Islet precursor cell (in vitro differentiated cells): ENCODE measurements at regions not wholly inside any gene's neighbourhood (a gene's known extent, or its start where the extent isn't known, plus 50 kb on each side); places are given as distances from the start of the nearest gene placed in this dataset.

Experiments
- DNase-seq: peaks from one replicate; pipeline ENCODE4 v3.0.0-alpha.2; 2018

DNA sequence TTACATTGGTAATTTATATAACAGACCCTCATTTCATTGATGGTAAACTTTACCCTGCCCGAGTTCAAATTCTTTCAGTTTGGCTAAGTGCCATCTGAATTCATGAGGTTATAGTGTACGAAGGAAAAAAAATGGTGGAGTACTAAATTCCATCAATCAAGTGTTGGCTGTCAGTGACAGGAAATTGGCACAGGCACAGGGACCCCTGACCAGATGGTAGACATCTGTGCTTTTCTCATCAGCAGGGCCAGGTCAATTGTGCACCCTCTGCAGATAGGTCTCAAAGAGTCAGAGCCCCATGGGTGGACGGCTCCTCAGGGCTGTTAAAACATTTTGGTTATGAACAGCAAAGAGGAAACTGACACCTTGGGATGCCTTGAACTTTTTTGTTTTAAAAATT lies 439.2 kb downstream of the SETBP1 start:
- no peak for DNase-seq

DNA sequence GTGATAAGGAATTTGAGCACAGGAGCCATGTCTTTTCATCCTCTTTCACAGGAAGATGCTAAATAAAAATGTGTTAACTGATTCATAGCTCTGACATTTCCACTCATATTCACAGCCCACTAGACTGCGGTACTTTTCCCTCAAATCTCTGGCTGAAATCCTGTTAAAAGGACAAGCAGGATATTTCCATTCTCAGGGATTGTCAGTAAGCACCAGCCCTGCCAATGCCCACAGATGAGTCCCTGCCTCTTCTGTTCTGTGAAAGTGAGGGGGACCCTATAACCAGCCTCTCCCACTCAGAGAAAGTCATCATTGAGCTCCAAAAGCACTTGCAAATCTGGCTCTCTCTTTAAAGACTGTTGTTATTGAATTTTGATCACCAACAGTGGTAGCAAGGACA lies 440.5 kb downstream of the SETBP1 start:
- DNase-seq, result no peak

DNA sequence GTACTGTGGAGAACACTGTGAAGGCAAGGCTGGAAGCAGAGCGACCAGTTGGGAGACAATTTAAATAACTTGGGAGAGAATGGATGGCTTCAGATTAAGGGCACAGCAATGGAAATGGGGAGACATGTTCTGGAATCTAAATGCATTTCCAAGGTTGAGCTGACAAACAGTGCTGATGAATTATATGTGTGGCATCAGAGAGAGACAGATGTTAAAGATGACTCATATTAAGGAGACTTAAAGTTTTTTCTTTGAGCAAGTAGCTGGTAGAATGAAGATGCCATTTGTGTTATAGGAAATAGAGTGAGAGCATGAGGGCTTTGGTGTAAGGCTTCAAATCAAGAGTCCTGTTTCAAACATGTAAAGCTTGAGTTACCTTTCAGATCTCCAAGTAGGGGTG lies 441.8 kb downstream of the SETBP1 start:
- no peak for DNase-seq

DNA sequence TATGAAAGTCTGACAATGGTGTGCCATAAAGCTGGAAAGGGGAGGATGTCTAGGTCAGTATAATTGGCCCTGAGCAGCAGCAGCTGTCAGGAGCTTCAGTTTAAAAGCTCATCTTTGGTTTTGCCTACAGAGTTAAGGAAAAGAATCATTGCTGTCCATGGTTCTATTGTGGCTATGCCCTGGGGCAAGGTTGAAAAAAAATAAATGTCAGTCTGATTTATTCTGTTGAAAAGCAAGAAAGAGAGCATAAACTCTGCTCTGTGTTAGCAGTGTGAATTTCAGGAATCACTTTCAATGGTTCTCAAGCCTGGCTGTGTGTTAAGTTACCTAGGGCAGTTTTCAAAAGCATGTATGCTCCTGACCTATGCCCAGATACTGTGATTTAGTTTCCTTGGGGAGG lies 446.7 kb downstream of the SETBP1 start:
- no peak for DNase-seq

DNA sequence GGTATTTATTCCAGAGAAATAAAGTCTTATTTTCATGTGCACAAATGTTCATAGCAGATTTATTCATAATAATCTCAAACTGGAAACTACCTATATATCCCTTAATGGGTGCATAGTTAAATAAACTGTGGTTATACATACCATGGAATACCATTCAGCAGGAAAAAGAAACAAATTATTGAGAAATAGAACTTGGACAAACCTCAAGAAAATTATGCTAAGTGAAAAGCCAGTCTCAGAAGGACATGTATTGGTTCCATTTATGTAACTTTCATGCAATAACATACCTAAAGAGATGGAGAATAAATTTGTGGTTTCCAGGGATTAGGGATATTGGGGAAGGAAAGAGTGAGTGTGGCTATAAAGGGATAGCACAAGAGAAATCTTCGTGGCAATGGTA lies 452.6 kb downstream of the SETBP1 start:
- DNase-seq, result no peak

DNA sequence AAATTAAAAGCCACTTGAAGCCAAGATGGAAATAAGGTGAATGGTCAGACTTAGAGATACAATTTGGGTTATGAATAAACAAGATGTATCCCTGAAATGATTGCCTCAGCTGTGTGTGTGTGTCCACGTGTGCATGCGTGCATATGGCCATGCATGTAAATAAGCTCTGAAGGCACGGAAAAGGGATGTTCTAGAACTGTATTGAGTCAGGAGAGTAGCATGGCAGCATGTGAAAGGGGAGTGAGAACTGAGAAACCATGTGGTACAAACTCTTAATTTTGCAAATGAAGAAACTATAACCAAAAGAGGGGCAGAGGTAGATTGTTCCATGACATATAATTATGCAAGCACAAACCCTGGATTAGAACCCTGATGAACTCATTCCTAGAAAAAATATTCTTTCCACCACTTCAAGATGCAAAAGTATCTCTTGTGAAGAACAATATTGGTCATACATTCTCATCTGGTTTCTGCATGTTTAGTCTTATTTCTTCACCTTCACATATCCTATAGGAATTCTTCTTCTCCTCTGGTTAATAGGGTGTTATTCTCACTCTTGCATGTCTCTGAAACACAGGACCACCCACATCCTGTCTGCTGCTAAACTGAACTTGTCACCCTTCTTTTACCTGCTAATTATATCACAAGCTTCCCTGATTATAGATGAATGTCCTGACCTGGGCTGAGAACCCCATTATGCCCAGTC lies 455.8 kb downstream of the SETBP1 start:
- no peak for DNase-seq

DNA sequence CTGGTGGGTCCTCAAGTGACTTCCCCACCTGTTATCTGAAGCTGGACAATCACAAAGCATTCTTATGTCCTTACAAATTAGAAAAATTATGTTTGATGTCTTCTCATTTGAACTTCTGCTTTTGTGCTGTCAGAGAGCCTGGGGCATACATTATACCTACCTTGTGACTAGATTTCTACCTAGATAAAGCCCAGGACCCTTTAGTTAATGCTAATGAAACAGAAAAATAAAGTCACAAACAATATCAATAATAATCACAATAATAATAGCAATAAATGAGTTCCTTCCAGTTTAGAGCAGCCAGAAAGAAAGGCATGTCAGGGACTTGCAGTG lies 456.4 kb downstream of the SETBP1 start:
- no peak for DNase-seq

DNA sequence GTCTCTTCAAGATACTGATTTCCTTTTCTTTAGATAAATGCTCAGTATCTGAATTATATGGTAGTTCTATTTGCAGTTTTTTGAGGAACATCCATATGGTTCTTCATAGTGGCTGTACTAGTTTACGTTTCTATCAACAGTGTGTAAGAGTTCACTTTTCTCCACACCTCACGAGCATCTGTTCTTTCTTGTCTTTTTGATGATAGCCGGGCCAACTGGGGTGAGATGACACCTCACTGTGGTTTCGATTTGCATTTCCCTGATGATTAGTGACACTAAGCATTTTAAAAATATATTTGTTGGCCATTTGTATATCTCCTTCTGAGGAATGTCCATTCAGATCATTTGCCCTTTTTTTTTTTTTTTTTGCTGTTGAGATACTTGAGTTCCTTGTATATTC lies 458.8 kb downstream of the SETBP1 start:
- no peak for DNase-seq

DNA sequence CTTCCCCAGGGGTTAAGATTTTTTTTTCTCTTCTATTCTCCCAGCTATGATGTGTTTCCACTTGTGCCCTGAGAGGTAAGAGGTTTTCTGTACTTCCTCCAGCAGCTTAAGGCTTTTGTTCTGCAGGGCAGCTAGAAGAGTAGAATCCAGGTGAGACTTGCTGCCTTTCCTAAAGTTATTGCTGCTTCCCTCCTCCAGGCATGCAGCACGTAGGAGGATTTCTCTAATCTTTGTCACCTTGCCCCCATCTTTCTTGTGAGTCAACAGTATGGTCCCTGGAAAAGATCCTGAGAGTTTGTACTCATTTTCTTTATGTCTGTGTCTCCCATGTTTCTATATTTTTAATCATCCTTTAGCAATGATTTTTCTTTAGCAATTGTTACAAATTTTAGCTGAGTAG lies 462.2 kb downstream of the SETBP1 start:
- no peak for DNase-seq

DNA sequence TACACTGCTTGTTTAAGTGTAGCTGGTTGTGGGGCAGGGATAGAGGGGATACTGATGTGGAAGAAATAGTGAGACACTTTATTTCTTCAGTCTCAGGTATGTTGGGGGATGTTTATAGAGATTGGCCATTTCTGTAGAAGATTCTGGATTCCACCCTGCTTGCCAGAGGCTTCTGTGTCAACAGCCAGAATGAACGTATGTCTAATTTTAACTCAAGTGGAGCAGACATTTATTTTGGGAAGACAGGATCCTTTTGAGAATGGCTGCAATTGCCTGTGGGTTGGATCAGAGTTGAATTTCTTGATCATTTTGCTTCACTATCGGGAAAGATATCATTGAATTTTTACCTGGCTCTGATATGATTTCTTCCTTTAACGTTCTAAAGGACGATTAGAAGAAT lies 465.6 kb upstream of the SLC14A2 start:
- DNase-seq, result no peak

DNA sequence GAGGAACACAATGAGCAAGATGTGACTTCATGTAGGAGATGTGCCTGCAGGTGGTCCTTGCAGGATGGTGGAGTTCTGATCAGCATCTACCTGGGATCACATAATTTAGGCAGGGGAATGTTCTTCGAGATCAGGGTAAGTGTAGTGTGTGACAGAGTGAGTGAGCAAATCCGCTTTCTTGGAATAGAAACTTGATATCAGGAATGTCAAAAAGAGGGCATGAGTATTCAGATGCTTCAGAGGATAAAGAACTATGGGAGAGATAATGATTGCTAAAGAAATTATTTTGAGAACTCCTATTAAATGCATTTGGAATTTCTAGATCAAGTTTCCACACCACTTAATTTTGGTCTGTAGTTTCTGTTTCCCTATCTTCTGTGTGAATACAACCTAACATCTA lies 463.6 kb upstream of the SLC14A2 start:
- DNase-seq, result no peak

DNA sequence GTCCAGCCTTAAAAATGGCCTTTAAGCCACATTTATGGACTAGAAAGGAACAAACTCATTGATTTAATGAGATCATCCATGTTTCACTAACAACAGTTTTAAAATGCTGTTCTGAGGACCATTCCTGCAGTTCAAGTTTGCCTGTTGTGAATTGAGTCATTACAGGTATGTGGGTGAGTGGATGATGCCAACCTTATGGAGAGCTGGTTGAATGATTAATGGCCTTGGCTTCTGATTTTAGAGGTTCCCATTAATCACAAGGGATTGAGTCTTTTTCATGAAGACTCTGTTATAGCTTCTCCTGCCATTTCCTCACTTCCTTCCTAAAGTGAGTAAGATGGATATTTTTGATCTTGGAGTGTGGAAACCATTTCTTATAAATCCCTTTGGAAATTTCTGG lies 459.8 kb upstream of the SLC14A2 start:
- DNase-seq, result no peak

DNA sequence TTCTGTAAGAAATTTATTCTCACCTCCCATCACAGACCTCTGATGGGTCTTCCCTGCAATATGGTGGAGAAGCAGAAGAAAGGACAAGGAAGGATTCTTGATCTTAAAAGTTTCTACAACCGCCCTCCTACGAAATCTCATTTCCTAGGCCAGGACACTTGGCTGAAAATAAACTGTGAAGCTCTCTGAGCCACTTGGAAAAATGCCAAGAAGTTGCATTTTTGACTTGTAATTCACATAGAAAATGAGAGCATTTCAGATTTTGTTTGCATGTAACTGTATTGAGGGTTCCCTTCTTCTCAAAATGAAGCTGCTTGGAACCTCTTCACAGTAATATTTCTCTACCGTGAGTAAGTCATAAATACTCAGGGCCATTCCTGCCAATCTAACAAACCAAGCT lies 458.3 kb upstream of the SLC14A2 start:
- DNase-seq, result no peak

DNA sequence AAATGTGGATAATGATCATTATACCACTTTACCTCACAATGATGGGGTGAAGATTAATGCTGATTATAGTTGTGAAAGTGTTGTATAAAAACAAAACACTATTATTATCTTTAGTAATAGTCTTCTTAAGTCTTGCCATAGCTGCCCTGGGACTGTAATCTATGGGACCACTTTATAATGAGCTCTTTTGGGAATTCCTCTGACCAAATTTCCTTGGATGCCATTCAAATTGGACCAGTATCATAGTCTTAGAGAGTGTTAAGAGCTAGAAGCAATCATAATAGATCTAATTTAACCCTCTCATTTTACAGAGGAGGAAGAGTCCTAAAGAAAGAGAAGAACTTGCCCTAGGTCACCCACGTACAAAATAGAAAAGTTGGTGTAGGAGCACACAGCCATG lies 457.7 kb upstream of the SLC14A2 start:
- DNase-seq, result no peak

DNA sequence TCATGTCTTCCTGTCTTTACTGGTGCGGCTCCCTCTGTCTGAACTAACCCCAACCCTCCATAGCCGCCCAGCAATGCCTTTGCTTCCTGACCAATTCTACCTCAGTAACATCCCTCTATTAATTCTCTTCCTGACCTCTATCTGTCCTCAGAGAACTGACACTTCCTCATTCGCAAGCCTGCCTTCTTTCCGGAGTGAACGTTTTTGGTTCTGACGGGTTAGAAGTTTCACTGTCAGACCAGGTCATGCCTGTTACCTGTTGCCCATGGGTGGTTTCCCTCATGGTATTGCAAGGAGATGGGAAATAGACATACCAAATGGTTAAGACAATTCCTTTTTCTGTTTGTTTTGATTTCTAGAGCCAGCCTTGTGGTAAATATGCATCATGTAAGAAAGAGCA lies 453.4 kb upstream of the SLC14A2 start:
- DNase-seq, result no peak

DNA sequence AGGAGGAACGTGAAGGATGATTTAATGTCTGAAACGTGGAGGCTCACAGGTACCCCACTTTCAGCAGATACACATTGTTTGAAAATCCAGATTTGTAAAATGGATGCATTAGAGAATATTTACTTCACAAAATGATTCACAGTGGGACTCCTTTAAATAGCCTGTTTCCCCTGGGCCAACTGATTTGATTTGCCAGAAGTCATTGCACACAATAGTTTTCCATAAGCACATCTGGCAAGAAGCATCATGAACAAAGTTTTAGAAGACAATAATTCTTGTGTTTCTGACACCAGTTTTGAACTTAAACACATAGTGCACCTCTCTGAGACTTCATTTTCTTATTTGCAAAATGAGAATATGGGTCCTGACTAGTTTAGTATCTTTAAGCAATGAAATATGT lies 451.4 kb upstream of the SLC14A2 start:
- DNase-seq, result no peak

DNA sequence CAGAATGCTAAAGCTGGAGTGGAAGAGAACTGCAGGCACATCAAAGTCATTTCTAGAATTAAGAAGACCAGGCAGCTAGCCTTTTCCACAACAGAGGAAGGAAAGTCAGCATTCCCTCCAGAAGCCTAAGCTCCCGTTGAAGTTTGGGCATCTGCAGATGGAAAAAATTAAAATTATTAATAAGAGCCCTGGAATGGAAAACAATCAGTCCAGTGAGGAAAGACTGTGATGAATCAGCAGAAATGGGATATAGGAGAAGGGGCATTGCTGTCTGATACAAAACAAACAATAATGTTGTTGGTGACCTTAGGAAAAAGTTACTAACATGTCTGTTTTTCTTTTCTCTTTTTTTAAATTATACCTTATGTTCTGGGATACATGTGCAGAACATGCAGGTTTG lies 450.7 kb upstream of the SLC14A2 start:
- DNase-seq, result no peak

DNA sequence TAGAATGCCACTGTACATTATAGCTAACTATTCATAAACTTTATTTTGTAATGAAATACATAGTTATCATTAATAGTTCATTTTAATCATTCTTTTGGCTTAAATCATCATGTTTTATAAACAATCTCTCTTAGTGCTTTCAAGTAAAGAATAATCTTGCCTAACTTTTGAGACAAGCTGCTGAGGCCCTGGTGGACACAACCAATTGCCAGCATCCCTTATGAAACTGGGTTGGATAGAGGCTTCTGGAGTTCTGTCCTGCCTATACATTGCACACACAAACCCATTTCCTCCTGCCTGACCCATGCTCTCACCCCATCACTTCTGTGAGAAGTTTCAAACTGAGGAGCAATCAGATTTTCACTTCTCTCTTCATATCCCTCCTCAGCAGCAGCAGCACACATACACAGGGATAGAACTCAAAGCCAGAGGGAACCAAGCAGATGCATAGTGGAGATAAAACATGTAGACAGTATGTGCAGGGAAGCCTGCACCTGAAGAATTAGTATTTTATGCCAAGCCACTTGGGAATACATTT lies 450.0 kb upstream of the SLC14A2 start:
- no peak for DNase-seq

DNA sequence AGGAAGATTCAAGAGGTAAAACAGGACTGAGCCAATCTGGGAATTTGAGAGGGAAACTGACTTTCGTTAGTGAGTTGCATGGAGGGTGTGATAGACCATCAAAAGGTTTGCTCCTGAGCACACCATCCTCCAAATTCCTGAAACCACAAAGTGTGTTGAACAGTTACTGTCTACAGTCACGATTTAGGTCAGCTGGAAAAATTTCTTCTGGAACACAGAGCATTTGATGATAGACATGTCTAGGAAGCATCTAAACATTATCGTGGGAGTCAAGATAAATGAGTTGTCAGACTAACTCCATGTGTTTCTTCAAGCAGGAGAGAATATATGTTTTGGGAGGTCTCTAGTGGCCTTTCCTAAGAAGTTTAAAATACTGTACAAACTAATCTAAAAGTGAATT lies 449.4 kb upstream of the SLC14A2 start:
- no peak for DNase-seq

DNA sequence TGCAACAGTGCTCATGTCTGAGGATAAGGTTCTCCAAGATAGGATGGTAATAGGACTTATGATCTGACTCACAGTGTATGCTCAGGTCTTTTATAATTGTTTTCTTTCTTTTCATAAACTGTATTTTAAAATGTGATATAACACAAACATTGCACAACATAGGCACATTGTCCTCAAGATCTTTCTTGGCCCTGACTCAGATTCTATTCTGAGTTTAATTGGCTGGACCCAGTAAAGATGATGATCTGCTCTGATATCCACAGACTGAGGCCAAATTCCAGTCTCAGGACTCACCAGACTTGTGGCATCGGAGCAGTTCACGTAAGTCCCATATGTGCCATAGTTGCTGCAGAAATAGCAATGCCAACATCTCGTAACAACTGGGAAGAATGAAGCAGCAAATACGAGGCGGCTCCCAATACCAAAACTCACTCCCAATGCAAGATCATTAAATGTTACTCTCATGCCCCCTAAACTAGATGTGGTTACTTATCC lies 448.9 kb upstream of the SLC14A2 start:
- DNase-seq, result no peak

DNA sequence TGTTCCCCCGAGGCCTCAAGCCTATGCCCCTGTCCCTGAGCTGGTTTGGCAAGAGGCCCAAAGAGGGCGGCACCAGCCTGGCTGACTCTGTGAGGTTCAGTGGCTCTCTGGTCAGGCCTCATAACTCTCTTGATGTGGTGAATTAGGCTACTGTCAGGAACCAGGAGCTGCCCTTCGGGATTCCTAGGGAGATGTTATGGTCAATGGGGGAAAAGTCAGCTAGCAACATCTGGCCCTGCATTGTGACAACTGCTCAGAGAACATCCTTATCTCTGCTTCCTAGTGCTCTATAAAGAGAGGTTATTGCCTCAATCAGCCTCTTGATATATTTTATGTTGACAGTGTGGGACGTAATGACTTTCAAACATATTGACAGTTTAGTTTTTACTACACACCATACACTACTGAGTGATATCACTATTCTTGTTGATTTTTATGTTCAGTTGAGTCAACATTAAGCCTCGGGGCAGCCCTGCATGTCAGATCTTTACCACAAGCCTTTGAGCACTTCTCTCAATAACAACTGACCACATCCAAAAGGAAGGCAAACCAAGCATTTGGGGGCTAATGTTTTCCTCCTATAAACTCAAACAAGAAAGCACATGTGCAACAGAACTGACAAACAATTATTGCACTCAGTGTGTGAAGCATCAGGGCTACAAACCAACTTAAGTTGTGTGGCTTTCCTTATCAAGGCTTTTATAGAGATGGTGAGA lies 448.3 kb upstream of the SLC14A2 start:
- DNase-seq, result no peak

DNA sequence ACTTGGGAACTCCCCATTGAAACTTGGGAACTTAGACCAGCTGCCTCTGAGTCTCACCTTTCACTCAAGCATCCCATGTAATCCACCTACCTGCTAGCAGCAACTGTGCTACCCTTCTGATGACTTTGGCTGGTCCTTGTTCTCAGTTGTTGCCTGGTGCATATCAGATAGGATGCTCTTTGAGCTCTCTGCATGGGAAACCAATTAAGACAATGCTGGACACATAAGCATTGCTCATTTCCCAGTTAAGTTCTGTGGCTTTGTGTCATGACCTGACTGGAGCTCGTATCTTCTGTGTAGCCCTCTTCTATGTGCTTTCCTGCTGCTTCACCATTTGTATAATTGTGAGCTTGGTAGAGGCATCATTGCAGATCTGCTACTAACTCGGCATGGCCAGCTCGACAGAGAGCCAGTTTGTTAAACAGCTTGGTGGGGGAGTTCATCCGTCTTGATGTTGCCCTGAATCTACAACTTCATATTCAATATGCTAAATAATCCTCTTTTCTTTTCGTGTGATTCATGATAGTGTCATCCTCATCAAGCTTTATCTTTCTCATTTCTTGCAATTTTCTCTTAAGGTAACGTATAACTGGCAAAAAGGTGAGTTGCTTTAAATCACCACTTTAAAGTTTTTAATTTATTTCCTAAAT lies 447.5 kb upstream of the SLC14A2 start:
- DNase-seq, result no peak

DNA sequence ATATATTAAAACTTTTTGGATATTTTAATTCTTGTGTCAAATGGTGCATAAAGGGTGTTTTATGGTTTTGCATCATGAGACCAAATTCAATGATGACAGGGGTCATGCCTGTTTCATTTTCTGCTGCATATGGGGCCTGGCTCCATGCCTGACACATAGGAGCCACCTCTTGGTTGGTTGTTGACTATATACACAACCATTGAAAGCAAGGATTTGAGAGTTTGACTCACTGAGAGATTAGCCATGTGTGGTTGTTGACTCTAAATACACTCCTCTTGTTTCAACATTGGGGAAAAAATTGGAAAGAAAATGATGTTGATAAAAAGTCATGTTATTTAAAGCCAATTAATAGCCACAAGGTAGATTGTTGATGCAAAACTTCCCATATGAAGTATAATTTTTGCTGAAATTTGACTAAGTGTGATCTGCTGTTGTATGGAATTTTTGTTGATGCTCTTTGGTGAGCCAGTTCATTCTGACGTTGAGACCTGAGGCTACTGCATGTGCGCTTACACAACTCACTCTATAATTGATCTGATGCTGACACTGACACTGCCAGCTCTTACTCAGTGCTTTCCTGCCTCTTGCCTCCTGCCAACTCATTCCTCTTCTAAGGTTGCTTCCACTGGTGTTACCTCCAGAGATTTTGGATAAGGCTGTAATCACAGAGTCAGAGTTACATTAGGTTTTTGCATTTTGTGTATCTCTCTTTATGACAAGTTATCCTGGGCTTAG lies 446.2 kb upstream of the SLC14A2 start:
- no peak for DNase-seq
